Endothelial cell of umbilical vein (primary cell): ENCODE measurements at regions not wholly inside any gene's neighbourhood (a gene's known extent, or its start where the extent isn't known, plus 50 kb on each side); places are given as distances from the start of the nearest gene placed in this dataset.

Experiments
- BruUV-seq: library from RNA; stranded (reverse); fragments of 400-500 nt; replicated peaks from 2 replicates; lab custom pipeline; 2021; lab: Mats Ljungman, UMichigan
- CTCF ChIA-PET: fragments of 300-600, 350-600 bp; sonication (Branson Sonifier 250); formaldehyde crosslinking; loops from one replicate; lab custom pipeline; 2021; ENCODE audit warnings: antibody characterized with exemption, inconsistent platforms; lab: Charles Lee
- POLR2A ChIA-PET: fragments of 300-600, 350-600 bp; sonication (Branson Sonifier 250); formaldehyde crosslinking; loops from one replicate; lab custom pipeline; 2021; ENCODE audit warnings: antibody characterized with exemption, inconsistent platforms; lab: Charles Lee
- DNase-seq: peaks from one replicate; pipeline ENCODE4 v3.0.0-alpha.2; 2011; ENCODE audit warnings: low read depth, low spot score
- FAIRE-seq: peaks from 2 replicates; lab custom pipeline; 2011; peaks lifted over from hg19 to GRCh38; lab: Jason Lieb, UNC
- H2AFZ ChIP-seq: 2 replicates; pipeline ENCODE4 v1.6.0; 2012; ENCODE audit warnings: low read depth, low read length, control low read depth, inconsistent platforms
- H3K27ac ChIP-seq: 2 replicates; pipeline ENCODE4 v1.5.1; 2011; ENCODE audit warnings: low read depth, mild to moderate bottlenecking, control low read depth, low read length, moderate library complexity; ENCODE audit not compliant: insufficient read depth
- H3K27me3 ChIP-seq, 2 experiments: 2 replicates each; pipeline versions ENCODE4 v1.6.0 to v1.6.1; 2011; ENCODE audit warnings: low read length in 2 of 2, mixed read lengths in 1 of 2; ENCODE audit not compliant: control insufficient read depth in 2 of 2, insufficient read depth in 2 of 2
- H3K36me3 ChIP-seq, 2 experiments: 2 replicates in 1 of 2; 3 replicates in 1 of 2; pipeline ENCODE4 v1.5.1; 2011; ENCODE audit warnings: low read length in 2 of 2, mild to moderate bottlenecking in 1 of 2, moderate library complexity in 1 of 2; ENCODE audit not compliant: control insufficient read depth in 2 of 2, insufficient read depth in 2 of 2; ENCODE audit errors: extremely low read depth in 1 of 2
- H3K4me1 ChIP-seq: 3 replicates; pipeline ENCODE4 v1.5.1; 2011; ENCODE audit warnings: mild to moderate bottlenecking, low read length; ENCODE audit not compliant: control insufficient read depth, insufficient read depth; ENCODE audit errors: extremely low read depth
- H3K4me2 ChIP-seq: 2 replicates; pipeline ENCODE4 v1.6.1; 2011; ENCODE audit warnings: low read length, control low read depth, mixed read lengths; ENCODE audit not compliant: insufficient read depth
- H3K4me3 ChIP-seq, 3 experiments: fragments of 200-600 bp in 1 of 3; sonication (generic), shearing (Covaris generic) in 1 of 3; replicated peaks in 1 of 3; 2 replicates each; pipeline ENCODE4 v1.5.1; 2011 to 2016; ENCODE audit warnings: control low read depth in 3 of 3, low read length in 3 of 3, mild to moderate bottlenecking in 2 of 3, inconsistent platforms in 1 of 3, low read depth in 1 of 3, moderate library complexity in 1 of 3; ENCODE audit not compliant: insufficient read depth in 1 of 3
- H3K79me2 ChIP-seq: 2 replicates; pipeline ENCODE4 v1.6.0; 2012; ENCODE audit warnings: low read length, inconsistent platforms; ENCODE audit not compliant: control insufficient read depth, insufficient read depth
- H3K9ac ChIP-seq: replicated peaks from 2 replicates; pipeline ENCODE3; 2011; ENCODE audit warnings: low read length, control low read depth; ENCODE audit not compliant: insufficient read depth; ENCODE audit errors: extremely low read depth
- H3K9me1 ChIP-seq: replicated peaks from 3 replicates; pipeline ENCODE4 v1.6.0; 2011; ENCODE audit warnings: mild to moderate bottlenecking, low read length; ENCODE audit not compliant: control insufficient read depth, insufficient read depth; ENCODE audit errors: extremely low read depth
- H3K9me3 ChIP-seq: replicated peaks from 2 replicates; pipeline ENCODE4 v1.5.1; 2012; ENCODE audit warnings: low read length, inconsistent platforms; ENCODE audit not compliant: control insufficient read depth, insufficient read depth
- H4K20me1 ChIP-seq: replicated peaks from 2 replicates; pipeline ENCODE3; 2011; ENCODE audit warnings: mild to moderate bottlenecking, low read length; ENCODE audit not compliant: control insufficient read depth, insufficient read depth; ENCODE audit errors: extremely low read depth
- EZH2 ChIP-seq: IDR thresholded peaks from 2 replicates; pipeline ENCODE4 v1.6.1; 2012; ENCODE audit warnings: borderline replicate concordance, low read depth, mild to moderate bottlenecking, moderate library complexity, low read length, inconsistent platforms; ENCODE audit not compliant: severe bottlenecking
- FOS ChIP-seq: IDR thresholded peaks from 2 replicates; pipeline ENCODE4 v1.6.1; 2011; ENCODE audit warnings: mild to moderate bottlenecking, low read length, moderate library complexity, borderline replicate concordance; ENCODE audit not compliant: insufficient read depth
- GATA2 ChIP-seq: IDR thresholded peaks from 2 replicates; pipeline ENCODE4 v1.7.0; 2011; ENCODE audit warnings: low read depth, mild to moderate bottlenecking, moderate library complexity, mixed read lengths, low read length; ENCODE audit not compliant: insufficient read length, insufficient read depth
- JUN ChIP-seq: IDR thresholded peaks from 2 replicates; pipeline ENCODE4 v1.6.1; 2011; ENCODE audit warnings: borderline replicate concordance, low read depth; ENCODE audit not compliant: insufficient read length, insufficient read depth
- MAX ChIP-seq: IDR thresholded peaks from 2 replicates; pipeline ENCODE4 v1.6.1; 2011; ENCODE audit not compliant: insufficient read depth, insufficient read length
- MYC ChIP-seq: IDR thresholded peaks from one replicate; pipeline ENCODE4 v1.6.1; 2011; ENCODE audit warnings: mild to moderate bottlenecking, low read depth, low read length
- POLR2A ChIP-seq: IDR thresholded peaks from 2 replicates; pipeline ENCODE4 v1.6.1; 2012; ENCODE audit warnings: low read depth, mild to moderate bottlenecking, control low read depth, low read length
- POLR2AphosphoS5 ChIP-seq: IDR thresholded peaks from 2 replicates; pipeline ENCODE4 v1.6.1; 2012; ENCODE audit warnings: low read depth, mild to moderate bottlenecking, control low read depth, low read length, moderate library complexity; ENCODE audit not compliant: insufficient read depth
- dilution Hi-C: fragments of 300-500 bp; cut with MboI; formaldehyde crosslinking; loops from one replicate; pipeline ENCODE4 v1.15.0; 2019; ENCODE audit warnings: low sequenced_read_pairs; ENCODE audit not compliant: extremely low pct_ligation_motif_present
- intact Hi-C: fragments of 100-400 bp; cut with micrococcal nuclease; formaldehyde crosslinking; loops from one replicate; pipeline ENCODE4 v1.10.0; 2022
- TF ChIP-seq, protein P1 (sequence below), 2 donors: IDR thresholded peaks; 1 replicate in 1 of 2; 2 replicates in 1 of 2; pipeline ENCODE4 v1.5.1; 2011; ENCODE audit warnings: low read length in 2 of 2, mild to moderate bottlenecking in 2 of 2, moderate library complexity in 2 of 2, control low read depth in 1 of 2, inconsistent platforms in 1 of 2, low read depth in 1 of 2; ENCODE audit not compliant: insufficient read depth in 1 of 2; ENCODE audit errors: extremely low read depth in 1 of 2

- H3K36me3 ChIP-seq: no peaks in the 10 kb centered on the region
- no peak overlapping the region for H3K4me3 ChIP-seq
- intact Hi-C loops: no loop called here
- no peaks in the 10 kb centered on the region for H3K9me1 ChIP-seq
- no peak for FAIRE-seq
- no peak overlapping the region for H3K9ac ChIP-seq
- dilution Hi-C loops: no loop called here
- no peak for TF ChIP-seq MAX
- H4K20me1 ChIP-seq: no peaks in the 10 kb centered on the region
- no peak overlapping the region for H3K27ac ChIP-seq
- POLR2A ChIA-PET: no interaction called here
- H2AFZ ChIP-seq: no peak overlapping the region
- no peak overlapping the region for H3K4me2 ChIP-seq
- no peaks in the 10 kb centered on the region for H3K9me3 ChIP-seq
- DNase-seq: no peak
- H3K4me1 ChIP-seq: no peaks in the 10 kb centered on the region
- H3K79me2 ChIP-seq: no peaks in the 10 kb centered on the region
- CTCF ChIA-PET: no interaction called here
- no peaks in the 10 kb centered on the region for H3K27me3 ChIP-seq
- BruUV-seq: no TSS peak
These were observed 1278.3 kb downstream of the SLC16A7 start for GRCh38 chr12:60874091-60874490.

DNA sequence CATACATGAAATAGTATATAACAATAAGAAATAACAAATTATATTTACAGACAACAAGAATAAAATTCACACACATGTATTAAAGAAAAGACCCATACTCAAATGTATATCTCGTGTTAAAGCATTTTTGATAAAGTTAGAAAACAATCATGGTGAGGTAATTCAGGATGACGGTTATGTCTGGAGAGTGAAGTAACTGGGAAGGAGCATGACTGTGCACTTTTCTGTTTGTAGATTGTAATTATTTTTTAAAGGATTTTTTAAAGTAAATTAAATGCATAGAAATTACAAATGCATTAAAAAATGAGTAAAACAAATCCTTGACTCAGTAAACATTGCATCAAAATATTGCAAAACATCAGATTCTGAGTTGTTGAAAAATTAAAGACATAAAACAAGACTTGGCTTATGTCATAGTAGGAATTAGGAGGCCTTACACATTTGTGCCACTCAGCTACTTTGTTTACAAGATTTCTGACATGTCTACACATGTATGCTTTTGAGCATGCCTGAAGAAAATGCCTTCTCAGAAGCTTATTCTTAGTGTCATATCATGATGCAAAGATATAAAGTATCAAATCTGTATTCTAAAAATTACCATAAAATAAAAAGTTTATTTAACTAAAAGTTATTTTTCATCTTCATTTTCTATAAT, 1325.1 kb downstream of the SLC16A7 start:
- intact Hi-C loops: no loop called here
- no peaks in the 10 kb centered on the region for H3K36me3 ChIP-seq
- TF ChIP-seq POLR2AphosphoS5 (no peak), JUN (no peak), EZH2 (no peak), MAX (no peak), POLR2A (no peak), MYC (no peak), FOS (no peak), GATA2 (no peak)
- TF ChIP-seq, protein P1, sequence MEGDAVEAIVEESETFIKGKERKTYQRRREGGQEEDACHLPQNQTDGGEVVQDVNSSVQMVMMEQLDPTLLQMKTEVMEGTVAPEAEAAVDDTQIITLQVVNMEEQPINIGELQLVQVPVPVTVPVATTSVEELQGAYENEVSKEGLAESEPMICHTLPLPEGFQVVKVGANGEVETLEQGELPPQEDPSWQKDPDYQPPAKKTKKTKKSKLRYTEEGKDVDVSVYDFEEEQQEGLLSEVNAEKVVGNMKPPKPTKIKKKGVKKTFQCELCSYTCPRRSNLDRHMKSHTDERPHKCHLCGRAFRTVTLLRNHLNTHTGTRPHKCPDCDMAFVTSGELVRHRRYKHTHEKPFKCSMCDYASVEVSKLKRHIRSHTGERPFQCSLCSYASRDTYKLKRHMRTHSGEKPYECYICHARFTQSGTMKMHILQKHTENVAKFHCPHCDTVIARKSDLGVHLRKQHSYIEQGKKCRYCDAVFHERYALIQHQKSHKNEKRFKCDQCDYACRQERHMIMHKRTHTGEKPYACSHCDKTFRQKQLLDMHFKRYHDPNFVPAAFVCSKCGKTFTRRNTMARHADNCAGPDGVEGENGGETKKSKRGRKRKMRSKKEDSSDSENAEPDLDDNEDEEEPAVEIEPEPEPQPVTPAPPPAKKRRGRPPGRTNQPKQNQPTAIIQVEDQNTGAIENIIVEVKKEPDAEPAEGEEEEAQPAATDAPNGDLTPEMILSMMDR (IDR thresholded peaks at IDR 0.05; ENCODE audit: extremely low read depth in 1 of 2, insufficient read depth in 1 of 2, low read depth in 1 of 2, low read length in 2 of 2): no peak
- H3K9me3 ChIP-seq: no peaks in the 10 kb centered on the region
- no peaks in the 10 kb centered on the region for H3K9me1 ChIP-seq
- no peaks in the 10 kb centered on the region for H4K20me1 ChIP-seq
- dilution Hi-C loops: no loop called here
- FAIRE-seq (no peak), DNase-seq (no peak)
- no TSS peak for BruUV-seq
- no peak overlapping the region for H3K9ac ChIP-seq
- H3K4me2 ChIP-seq: no peak overlapping the region
- H2AFZ ChIP-seq: no peak overlapping the region
- POLR2A ChIA-PET: no interaction called here
- no peak overlapping the region for H3K4me3 ChIP-seq
- no peaks in the 10 kb centered on the region for H3K4me1 ChIP-seq
- no peaks in the 10 kb centered on the region for H3K27me3 ChIP-seq
- CTCF ChIA-PET: no interaction called here
- H3K27ac ChIP-seq: no peak overlapping the region
- no peaks in the 10 kb centered on the region for H3K79me2 ChIP-seq
